SK-N-MC (cell line): ENCODE measurements at regions not wholly inside any gene's neighbourhood (a gene's known extent, or its start where the extent isn't known, plus 50 kb on each side); places are given as distances from the start of the nearest gene placed in this dataset.

Source experiments
- EZH2 ChIP-seq: fragments of 200-600 bp; sonication (generic); IDR thresholded peaks from one replicate; pipeline ENCODE4 v1.6.1; 2017; ENCODE audit warnings: antibody characterized with exemption
- POLR2AphosphoS5 ChIP-seq: IDR thresholded peaks from 2 replicates; pipeline ENCODE4 v1.6.1; 2012; ENCODE audit warnings: mild to moderate bottlenecking, low read depth, low read length, borderline replicate concordance

GRCh38 chr3:6416049-6416661 lies 444.8 kb upstream of the GRM7 start:
- TF ChIP-seq EZH2 (no peak), POLR2AphosphoS5 (no peak)
